Skeletal muscle cell (primary cell): ENCODE measurements at regions not wholly inside any gene's neighbourhood (a gene's known extent, or its start where the extent isn't known, plus 50 kb on each side); places are given as distances from the start of the nearest gene placed in this dataset.

Source experiments
- DNase-seq: peaks from one replicate; pipeline ENCODE4 v3.0.0-alpha.2; 2010; ENCODE audit warnings: low read depth
- H3K4me3 ChIP-seq: 2 replicates; pipeline ENCODE4 v1.5.1; 2011; ENCODE audit warnings: low read depth, mild to moderate bottlenecking, control low read depth, low read length, moderate library complexity

DNA sequence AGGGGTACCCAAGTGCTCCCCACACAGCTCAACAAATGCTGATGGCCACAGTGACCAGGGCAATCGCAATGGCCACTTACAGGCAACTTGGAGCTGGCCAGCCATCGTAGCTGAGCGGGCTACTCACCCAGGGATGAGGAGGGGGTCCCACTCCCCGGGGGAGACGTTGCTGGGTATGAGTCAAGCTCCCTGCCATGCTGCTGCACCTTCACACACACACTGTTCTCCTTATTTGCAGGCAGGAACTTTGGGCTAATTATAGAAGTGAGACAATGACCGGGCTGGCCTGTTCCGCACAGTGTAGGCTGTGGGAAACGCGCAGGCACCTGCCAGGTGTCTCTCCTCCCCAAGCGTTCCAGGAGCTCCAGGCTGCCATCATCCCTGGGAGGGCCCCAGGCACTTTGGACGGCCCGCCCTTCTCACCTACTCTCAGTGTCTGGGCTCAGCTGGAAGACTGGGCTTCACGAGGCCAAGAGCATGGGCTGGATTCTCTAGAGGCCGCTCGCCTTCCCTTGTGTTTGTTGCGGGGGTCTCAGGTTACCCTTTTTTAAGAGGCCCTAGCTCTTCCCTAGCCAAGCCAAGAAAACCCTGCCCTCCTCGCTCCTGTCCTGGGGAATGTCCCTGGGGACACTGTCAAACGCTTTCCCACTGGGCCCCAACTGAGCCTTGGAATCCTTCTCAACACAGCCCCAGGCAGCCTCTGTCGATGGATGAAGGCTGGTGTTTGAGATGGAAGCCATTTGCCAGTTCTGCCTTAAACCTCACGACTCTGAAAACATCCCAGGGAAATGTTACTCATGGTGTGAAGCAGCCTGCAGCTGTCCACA is 73.0 kb downstream of the RTL6 start:
- H3K4me3 ChIP-seq = no peak overlapping the region
- DNase-seq = no peak

DNA sequence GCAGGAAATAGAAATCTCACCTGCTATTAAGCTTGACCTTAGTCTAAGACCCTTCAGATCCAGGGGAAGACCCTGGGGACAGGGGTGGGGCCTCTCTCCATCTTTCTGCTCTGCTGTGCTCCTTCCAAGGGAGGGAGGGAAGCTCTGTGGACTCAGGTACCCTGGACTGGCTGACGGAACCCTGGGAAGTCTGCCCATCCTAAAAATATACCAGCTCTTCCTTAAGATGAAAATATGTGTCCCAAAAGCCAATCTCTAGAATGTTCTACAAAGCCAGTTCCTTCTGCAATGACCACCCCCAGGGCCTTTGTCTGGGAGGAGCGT is 73.7 kb downstream of the RTL6 start:
- no peak for DNase-seq
- no peak overlapping the region for H3K4me3 ChIP-seq

DNA sequence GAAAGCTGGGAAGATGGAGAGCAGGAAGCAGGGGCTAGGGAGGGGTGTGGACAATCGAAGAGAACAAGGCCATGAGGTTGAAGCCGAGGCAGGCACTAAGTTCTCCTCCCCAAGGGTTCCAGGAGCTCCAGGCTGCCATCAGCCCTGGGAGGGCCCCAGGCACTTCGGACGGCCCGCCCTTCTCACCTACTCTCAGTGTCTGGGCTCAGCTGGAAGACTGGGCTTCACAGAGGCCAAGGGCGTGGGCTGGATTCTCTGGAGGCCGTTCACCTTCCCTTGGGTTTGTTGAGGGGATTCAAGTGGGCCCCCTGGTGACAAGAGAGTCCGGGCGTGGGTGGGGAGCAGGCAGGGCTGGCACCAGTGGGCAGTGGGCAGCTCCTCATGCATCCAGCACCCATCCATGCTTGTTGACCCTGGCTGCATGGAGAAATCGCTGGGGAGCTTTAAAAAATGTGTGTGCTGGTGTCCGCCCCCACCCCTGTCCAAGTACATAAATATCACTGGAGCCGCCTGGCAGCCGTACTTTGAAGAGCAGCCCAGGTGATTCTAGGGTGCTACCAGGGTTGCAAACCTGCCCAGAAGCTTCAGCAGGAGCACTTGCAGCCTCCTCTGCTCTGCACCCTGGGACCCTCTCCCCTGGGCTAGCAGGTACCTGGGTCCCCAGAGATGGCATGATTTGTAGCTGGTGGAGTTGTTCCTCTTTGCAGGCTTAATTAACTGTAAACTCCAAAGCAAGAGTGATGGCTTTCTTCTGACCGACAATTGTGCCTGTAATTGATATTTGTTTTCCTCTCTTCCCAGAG is 74.3 kb downstream of the RTL6 start:
- no peak overlapping the region for H3K4me3 ChIP-seq
- no peak for DNase-seq

GRCh38 chr22:44422746-44423380 is 75.2 kb downstream of the RTL6 start:
- no peak for DNase-seq
- no peak overlapping the region for H3K4me3 ChIP-seq

DNA sequence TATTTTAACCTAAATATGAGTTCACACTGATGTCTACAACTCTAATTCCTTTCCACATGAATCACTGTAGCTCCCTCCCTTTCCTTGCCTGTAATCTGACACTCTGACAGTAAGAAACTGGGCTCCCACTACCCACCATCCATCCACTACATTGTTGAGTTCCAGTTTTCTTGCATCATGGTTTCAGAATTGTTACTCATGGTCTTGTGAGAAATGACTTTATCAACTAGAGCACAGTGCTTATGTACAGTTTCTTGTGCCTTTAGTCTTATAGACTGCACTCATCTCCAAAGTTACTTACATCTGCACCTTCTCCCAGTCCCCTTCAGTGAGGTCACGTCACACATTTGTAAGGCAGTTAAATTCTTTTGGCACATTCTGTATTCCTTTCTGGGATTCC is 78.6 kb downstream of the RTL6 start:
- DNase-seq = no peak
- H3K4me3 ChIP-seq = no peak overlapping the region

- no peak for DNase-seq
- H3K4me3 ChIP-seq = no peak overlapping the region
These were observed 84.8 kb downstream of the RTL6 start for GRCh38 chr22:44413211-44413610.

DNA sequence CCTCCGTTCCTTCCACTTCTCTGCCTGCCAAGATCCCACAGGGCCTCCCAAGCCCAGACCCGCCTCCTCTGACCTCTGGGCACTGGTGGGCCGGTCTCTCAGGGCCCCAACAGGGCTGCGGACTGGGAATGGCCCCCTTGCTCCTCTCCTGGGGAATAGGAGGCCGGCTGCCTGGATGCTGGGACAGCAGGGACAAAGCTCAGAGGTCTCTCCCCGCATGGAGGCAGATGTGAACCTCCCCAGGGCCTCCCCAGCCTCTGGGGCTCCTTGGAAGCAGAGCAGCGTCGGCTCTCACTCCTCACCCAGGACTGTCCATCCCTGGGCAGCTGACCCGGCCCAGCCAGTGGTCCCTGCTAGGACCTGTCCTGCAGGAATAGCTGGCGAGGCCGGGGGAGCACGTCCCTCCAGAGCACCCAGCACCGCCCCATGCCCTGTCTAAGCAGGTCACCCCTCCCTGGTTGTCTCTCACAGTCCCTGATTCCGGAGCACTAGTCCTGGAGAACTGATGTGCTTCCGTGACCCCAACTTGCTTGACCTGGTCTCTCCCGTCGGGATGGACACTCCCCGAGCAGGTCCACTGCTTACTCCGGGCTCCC is 85.8 kb downstream of the RTL6 start:
- no peak overlapping the region for H3K4me3 ChIP-seq
- no peak for DNase-seq

- DNase-seq = no peak
- H3K4me3 ChIP-seq = no peak overlapping the region
These were observed 86.6 kb downstream of the RTL6 start for GRCh38 chr22:44411226-44412135.

GRCh38 chr22:44410451-44410991 is 87.5 kb downstream of the RTL6 start:
- no peak for DNase-seq
- H3K4me3 ChIP-seq = no peak overlapping the region

GRCh38 chr22:44409974-44410316 is 88.1 kb downstream of the RTL6 start:
- DNase-seq = no peak
- H3K4me3 ChIP-seq = no peak overlapping the region

GRCh38 chr22:44409211-44409973 is 88.6 kb downstream of the RTL6 start:
- no peak overlapping the region for H3K4me3 ChIP-seq
- no peak for DNase-seq

DNA sequence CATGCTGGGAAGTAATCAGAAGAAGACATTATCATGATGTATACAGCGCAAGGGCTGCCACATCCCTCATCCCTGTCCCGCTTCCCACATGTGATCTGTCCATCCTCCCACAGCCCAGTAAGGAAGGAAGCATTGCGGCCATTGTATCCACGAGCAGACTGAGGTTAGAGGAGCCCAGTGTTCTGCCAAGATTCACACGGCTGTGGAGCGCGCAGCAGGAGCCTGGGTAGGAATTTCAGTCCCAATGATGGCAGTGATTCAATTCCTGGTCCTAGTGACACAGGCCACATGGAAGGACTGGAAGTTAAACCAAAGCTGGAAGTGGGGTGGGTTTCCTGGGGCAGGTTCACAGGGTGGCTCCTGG is 89.2 kb downstream of the RTL6 start:
- DNase-seq = no peak

DNA sequence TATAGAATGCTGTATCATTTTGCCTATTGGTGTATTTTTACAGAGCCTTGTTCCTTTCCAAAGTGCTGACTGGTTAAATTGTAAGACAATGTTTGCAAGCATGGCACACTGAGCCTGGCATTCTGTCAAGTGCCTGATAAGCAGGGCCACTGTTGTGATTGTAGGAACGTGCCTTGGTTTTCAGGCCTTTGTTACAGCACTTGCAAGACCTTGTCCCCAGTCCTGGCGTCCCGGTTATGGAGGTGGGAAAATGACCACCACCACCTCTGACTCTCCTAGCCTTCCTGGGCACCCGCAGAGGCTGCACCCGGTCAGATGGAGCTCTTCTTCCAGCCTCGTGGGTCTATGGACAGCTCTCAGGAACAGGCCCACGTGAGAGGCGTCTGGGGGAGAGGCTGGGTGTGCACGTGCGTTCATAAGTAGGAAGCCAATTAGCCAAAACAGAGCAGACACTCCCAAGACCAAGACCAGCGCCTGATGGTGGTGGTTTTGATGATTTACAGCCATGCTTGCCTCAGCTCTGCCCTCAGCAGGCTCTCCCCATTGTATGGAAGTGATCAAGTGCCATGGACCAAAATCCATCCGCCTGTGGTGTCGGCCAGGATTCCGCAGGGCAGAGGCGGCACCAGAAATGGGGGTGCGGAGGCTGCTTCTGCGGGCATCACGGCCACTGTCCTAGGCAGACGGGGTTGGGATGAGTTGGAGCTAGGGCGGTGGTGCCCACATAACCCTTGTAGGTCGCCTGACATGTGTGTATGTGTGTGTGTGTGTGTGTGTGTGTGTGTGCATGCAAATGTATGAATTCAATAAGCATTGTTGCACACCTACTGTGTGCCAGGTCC is 89.8 kb downstream of the RTL6 start:
- H3K4me3 ChIP-seq = no peak overlapping the region
- DNase-seq = no peak

More for the DNA sequence above, 89.2 kb downstream of the RTL6 start:
- H3K4me3 ChIP-seq = no peak overlapping the region

DNA sequence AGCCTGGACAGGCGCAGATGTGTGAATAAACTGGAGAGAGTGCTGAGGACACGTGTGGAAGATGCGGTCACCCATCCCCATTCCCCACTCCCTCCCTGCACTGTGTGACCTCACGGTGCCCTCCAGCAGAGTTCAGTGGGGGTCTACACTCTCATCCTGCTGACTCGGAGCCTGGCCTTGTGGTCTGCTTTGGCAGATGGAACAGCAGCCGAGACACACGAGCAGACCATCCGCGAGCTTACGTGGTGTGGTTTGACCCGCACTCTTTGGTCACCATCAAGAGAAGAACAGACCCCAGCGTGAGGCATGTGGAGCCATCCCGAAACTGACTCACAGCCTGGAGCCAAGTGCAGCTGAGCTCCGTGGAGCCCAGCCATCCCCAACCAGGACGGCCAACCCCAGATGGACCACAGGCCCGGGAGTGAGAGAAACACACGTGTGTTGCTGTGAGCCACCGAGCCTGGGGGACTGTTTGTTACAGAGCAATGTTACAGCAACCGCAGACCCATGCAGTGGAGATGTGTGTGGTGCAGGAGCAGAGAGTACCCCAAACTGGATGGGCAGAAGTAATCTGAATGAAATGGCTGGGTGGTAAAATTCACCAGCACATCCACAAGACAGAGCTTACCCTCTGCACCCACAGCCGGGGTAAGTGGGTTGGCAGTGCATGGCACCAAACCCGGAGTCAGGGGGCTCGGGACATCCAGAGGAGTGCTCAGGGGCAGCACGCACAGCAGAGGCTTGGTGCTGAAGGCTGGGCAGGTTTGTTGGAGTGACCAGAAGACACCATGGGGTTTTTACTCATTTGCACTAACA is 90.7 kb downstream of the RTL6 start:
- no peak for DNase-seq
- H3K4me3 ChIP-seq = no peak overlapping the region

DNA sequence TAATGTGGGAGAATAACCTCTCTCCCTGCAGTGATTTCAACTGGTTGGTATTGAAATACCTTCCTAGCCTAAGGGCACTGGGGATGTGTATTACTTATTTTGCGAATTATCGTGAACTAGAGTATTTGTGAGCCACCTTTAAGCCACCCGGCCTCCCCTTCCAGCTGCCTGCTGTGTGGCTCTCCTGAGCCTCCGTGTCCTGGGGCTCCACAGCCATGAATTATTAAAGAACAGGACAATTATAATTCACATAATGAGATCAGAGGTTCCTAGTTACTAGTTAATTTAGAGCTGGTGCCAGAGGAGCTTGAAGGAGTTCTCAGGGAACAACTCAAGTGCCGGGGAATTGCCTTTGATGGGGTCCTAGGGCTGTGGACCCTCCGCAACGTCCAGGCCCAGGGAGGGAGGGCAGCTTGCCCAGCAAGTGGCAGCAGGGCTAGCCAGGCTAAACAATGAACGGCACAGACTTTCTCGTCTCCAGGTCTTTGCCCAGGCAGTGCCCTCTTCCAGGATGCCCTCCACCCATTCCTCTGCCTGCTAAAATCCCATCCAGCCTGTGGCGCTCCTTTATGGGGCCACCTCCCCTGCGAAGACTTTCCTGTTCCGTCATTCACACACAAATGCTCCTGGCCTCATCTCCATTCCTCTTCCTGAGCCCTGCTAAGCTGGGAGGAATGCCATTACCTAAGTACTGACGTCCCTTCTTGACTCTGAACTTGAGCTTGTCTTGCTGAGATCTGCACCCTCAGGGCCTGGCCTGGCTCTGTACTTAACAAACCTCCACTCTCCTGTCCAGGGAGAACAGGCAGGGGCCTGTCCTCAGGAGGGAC is 91.5 kb downstream of the RTL6 start:
- H3K4me3 ChIP-seq = no peak overlapping the region
- no peak for DNase-seq

DNA sequence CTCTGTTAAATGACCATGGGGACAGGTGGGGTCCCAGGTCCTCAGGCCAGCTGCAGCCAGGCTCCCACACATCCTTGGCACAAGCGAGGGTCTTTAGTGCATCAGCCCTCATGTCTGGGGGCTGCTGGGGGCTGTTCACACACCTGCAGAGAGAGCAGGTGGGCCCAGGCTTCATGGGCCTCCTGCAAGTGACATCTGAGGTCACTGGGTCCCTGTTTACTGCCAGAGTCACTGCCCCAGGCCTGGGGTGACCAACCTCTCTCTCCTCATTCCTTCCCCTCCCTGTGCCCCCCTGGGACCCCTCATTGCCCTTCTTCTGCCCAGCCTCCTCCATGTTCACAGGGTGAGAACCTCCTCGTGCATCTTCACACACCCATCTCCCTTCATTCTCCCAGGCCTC is 92.4 kb downstream of the RTL6 start:
- DNase-seq = no peak
- no peak overlapping the region for H3K4me3 ChIP-seq
